HG02884 (cell line): ENCODE measurements at regions not wholly inside any gene's neighbourhood (a gene's known extent, or its start where the extent isn't known, plus 50 kb on each side); places are given as distances from the start of the nearest gene placed in this dataset.
"Not testable (repeated sequence)": the region's sequence is repeated elsewhere in the genome, so short reads cannot be mapped to it uniquely, and the experiment has no call there.

Experiments used
- ATAC-seq: cut with Tn5 transposase; IDR thresholded peaks from one replicate; pipeline ENCODE4 v1.9.1; 2021; ENCODE audit warnings: mild to moderate bottlenecking, moderate library complexity; ENCODE audit not compliant: unreplicated experiment

- ATAC-seq: not testable (repeated sequence)
Measured at GRCh38 chr16:29246091-29246490, 160.4 kb downstream of the NPIPB11 start.

GRCh38 chr16:29237971-29238370, 168.5 kb downstream of the NPIPB11 start:
- ATAC-seq: no peak

- not testable (repeated sequence) for ATAC-seq
Measured at GRCh38 chr16:29237495-29237894, 169.0 kb downstream of the NPIPB11 start.

- ATAC-seq: not testable (repeated sequence)
Measured at GRCh38 chr16:29237023-29237422, 169.5 kb downstream of the NPIPB11 start.

- ATAC-seq: not testable (repeated sequence)
Measured at GRCh38 chr16:29235836-29236370, 170.6 kb downstream of the NPIPB11 start.

GRCh38 chr16:29234536-29235275, 171.8 kb downstream of the NPIPB11 start:
- ATAC-seq: not testable (repeated sequence)

GRCh38 chr16:29233705-29234404, 172.7 kb downstream of the NPIPB11 start:
- not testable (repeated sequence) for ATAC-seq

- no peak for ATAC-seq
Measured at GRCh38 chr16:29232811-29233704, 173.5 kb downstream of the NPIPB11 start.

GRCh38 chr16:29232160-29232705, 174.3 kb downstream of the NPIPB11 start:
- ATAC-seq: not testable (repeated sequence)

GRCh38 chr16:29231244-29231643, 175.3 kb downstream of the NPIPB11 start:
- no peak for ATAC-seq

- ATAC-seq: no peak
Measured at GRCh38 chr16:29230671-29231096, 175.8 kb downstream of the NPIPB11 start.

- not testable (repeated sequence) for ATAC-seq
Measured at GRCh38 chr16:29230006-29230668, 176.4 kb downstream of the NPIPB11 start.

- ATAC-seq: not testable (repeated sequence)
Measured at GRCh38 chr16:29229616-29230005, 176.9 kb downstream of the NPIPB11 start.

GRCh38 chr16:29228664-29229611, 177.6 kb downstream of the NPIPB11 start:
- ATAC-seq: not testable (repeated sequence)

- ATAC-seq: not testable (repeated sequence)
Measured at GRCh38 chr16:29227751-29228663, 178.5 kb downstream of the NPIPB11 start.

- no peak for ATAC-seq
Measured at GRCh38 chr16:29226782-29227181, 179.7 kb downstream of the NPIPB11 start.

- ATAC-seq: not testable (repeated sequence)
Measured at GRCh38 chr16:29224675-29225074, 181.8 kb downstream of the NPIPB11 start.

GRCh38 chr16:29222615-29223014, 183.9 kb downstream of the NPIPB11 start:
- not testable (repeated sequence) for ATAC-seq
